Osteoblast (primary cell): ENCODE measurements at regions not wholly inside any gene's neighbourhood (a gene's known extent, or its start where the extent isn't known, plus 50 kb on each side); places are given as distances from the start of the nearest gene placed in this dataset.

ENCODE experiments used
- DNase-seq: peaks from one replicate; pipeline ENCODE4 v3.0.0; 2011; ENCODE audit warnings: low spot score, mixed read lengths; ENCODE audit not compliant: insufficient read length; ENCODE audit errors: missing footprints
- H2AFZ ChIP-seq: 2 replicates; pipeline ENCODE4 v1.6.0; 2011; ENCODE audit warnings: mild to moderate bottlenecking, low read length
- H3K27ac ChIP-seq: 2 replicates; pipeline ENCODE4 v1.5.1; 2011; ENCODE audit warnings: mild to moderate bottlenecking, low read depth, low read length, moderate library complexity
- H3K27me3 ChIP-seq: 2 replicates; pipeline ENCODE4 v1.6.0; 2012; ENCODE audit warnings: mild to moderate bottlenecking, control low read depth, inconsistent platforms, low read length, moderate library complexity; ENCODE audit not compliant: insufficient read depth
- H3K36me3 ChIP-seq: 2 replicates; pipeline ENCODE4 v1.5.1; 2011; ENCODE audit warnings: mild to moderate bottlenecking, low read length, control low read depth, moderate library complexity; ENCODE audit not compliant: insufficient read depth
- H3K4me1 ChIP-seq: 2 replicates; pipeline ENCODE4 v1.5.1; 2011; ENCODE audit warnings: mild to moderate bottlenecking, low read length, control low read depth, moderate library complexity; ENCODE audit not compliant: insufficient read depth
- H3K4me2 ChIP-seq: 2 replicates; pipeline ENCODE4 v1.6.0; 2011; ENCODE audit warnings: mild to moderate bottlenecking, low read length; ENCODE audit not compliant: insufficient read depth
- H3K4me3 ChIP-seq: fragments of 200-600 bp; sonication (generic); 3 replicates; pipeline ENCODE4 v1.5.1; 2012; ENCODE audit warnings: mild to moderate bottlenecking, low read length, inconsistent platforms; ENCODE audit not compliant: insufficient read depth
- H3K79me2 ChIP-seq: 2 replicates; pipeline ENCODE4 v1.6.0; 2012; ENCODE audit warnings: mild to moderate bottlenecking, low read length, control low read depth, inconsistent platforms; ENCODE audit not compliant: insufficient read depth
- H3K9me3 ChIP-seq: 2 replicates; pipeline ENCODE4 v1.5.1; 2011; ENCODE audit warnings: low read depth, low read length, control low read depth
- H4K20me1 ChIP-seq: 2 replicates; pipeline ENCODE4 v1.6.0; 2012; ENCODE audit warnings: mild to moderate bottlenecking, low read length, control low read depth; ENCODE audit not compliant: insufficient read depth
- TF ChIP-seq, protein P1 (sequence below): IDR thresholded peaks from 2 replicates; pipeline ENCODE4 v1.5.1; 2011; ENCODE audit warnings: mild to moderate bottlenecking, low read depth, low read length, moderate library complexity; ENCODE audit errors: extremely low read depth

GRCh38 chr2:226132323-226133215, 667.1 kb downstream of the IRS1 start:
- DNase-seq = no peak

GRCh38 chr2:226131299-226131784, 668.3 kb downstream of the IRS1 start:
- H3K27me3 ChIP-seq = no peaks in the 10 kb centered on the region
- H3K4me3 ChIP-seq = no peak overlapping the region
- no peaks in the 10 kb centered on the region for H3K79me2 ChIP-seq
- DNase-seq = no peak
- no peaks in the 10 kb centered on the region for H3K9me3 ChIP-seq
- no peaks in the 10 kb centered on the region for H3K4me1 ChIP-seq
- H3K27ac ChIP-seq = no peak overlapping the region
- no peaks in the 10 kb centered on the region for H4K20me1 ChIP-seq
- H3K36me3 ChIP-seq = no peaks in the 10 kb centered on the region
- no peak overlapping the region for H3K4me2 ChIP-seq
- no peak overlapping the region for H2AFZ ChIP-seq
- TF ChIP-seq, protein P1, sequence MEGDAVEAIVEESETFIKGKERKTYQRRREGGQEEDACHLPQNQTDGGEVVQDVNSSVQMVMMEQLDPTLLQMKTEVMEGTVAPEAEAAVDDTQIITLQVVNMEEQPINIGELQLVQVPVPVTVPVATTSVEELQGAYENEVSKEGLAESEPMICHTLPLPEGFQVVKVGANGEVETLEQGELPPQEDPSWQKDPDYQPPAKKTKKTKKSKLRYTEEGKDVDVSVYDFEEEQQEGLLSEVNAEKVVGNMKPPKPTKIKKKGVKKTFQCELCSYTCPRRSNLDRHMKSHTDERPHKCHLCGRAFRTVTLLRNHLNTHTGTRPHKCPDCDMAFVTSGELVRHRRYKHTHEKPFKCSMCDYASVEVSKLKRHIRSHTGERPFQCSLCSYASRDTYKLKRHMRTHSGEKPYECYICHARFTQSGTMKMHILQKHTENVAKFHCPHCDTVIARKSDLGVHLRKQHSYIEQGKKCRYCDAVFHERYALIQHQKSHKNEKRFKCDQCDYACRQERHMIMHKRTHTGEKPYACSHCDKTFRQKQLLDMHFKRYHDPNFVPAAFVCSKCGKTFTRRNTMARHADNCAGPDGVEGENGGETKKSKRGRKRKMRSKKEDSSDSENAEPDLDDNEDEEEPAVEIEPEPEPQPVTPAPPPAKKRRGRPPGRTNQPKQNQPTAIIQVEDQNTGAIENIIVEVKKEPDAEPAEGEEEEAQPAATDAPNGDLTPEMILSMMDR = no peak

More at GRCh38 chr2:226132323-226133215, 667.1 kb downstream of the IRS1 start:
- Histone ChIP-seq H3K4me3 (no peak overlapping the region), H3K79me2 (no peaks in the 10 kb centered on the region), H3K27me3 (no peaks in the 10 kb centered on the region), H3K4me2 (no peak overlapping the region), H3K27ac (no peak overlapping the region), H3K36me3 (no peaks in the 10 kb centered on the region), H3K4me1 (no peaks in the 10 kb centered on the region), H4K20me1 (no peaks in the 10 kb centered on the region), H3K9me3 (no peaks in the 10 kb centered on the region), H2AFZ (no peak overlapping the region)
- TF ChIP-seq, protein P1 = no peak

DNA sequence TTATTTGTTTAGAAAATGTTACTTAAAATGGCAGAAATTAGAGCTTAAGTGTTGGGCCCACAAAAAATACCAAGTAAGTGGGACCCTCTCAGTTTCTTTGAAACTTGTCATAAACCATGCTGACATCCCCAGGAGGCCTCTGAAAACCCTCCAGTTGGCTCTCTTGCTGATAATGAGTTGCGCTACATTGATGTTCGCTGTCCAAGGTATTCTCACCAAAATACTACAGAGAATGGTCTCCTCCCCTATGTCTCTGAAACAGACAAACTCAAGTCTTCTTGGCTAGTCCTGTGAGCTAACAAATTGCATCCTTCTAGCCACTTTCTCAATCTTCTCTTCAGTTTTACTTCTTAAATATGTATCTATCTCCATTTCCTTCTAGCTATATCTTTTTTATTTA, 669.4 kb downstream of the IRS1 start:
- DNase-seq = peak; percentile 49
- Histone ChIP-seq H3K36me3 (no peaks in the 10 kb centered on the region), H3K4me2 (no peak overlapping the region), H3K4me1 (peaks cover under 1% of the 10 kb centered on the region), H3K79me2 (no peaks in the 10 kb centered on the region), H2AFZ (no peak overlapping the region), H3K27ac (no peak overlapping the region), H3K9me3 (no peaks in the 10 kb centered on the region), H3K27me3 (no peaks in the 10 kb centered on the region), H4K20me1 (no peaks in the 10 kb centered on the region), H3K4me3 (no peak overlapping the region)
- TF ChIP-seq, protein P1 = no peak

DNA sequence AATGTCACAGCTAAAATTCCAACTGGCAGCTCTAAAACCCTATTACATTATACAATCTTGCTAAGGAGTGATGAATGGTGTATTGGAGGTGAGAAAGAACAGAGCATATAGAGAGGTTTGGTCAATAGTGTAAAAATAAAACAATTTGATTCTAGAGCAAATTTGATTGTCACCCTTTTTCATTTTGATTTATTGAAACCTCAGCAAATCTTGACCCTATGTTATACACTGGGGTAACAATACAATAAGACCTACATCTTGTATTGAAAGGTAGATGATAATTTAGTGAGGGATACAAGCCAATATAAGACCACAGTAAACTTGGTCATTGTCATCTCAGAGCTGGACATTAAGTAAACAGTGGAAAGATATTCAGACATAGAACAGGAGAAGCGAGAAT, 671.9 kb downstream of the IRS1 start:
- Histone ChIP-seq H4K20me1 (no peaks in the 10 kb centered on the region), H3K4me2 (no peak overlapping the region), H3K79me2 (no peaks in the 10 kb centered on the region), H2AFZ (no peak overlapping the region), H3K27ac (no peak overlapping the region), H3K4me1 (peaks cover 10% of the 10 kb centered on the region), H3K36me3 (no peaks in the 10 kb centered on the region), H3K4me3 (no peak overlapping the region), H3K9me3 (no peaks in the 10 kb centered on the region), H3K27me3 (no peaks in the 10 kb centered on the region)
- TF ChIP-seq, protein P1 = no peak
- DNase-seq = no peak
